ENCODE measurements at regions not wholly inside any gene's neighbourhood (a gene's known extent, or its start where the extent isn't known, plus 50 kb on each side); places are given as distances from the start of the nearest gene placed in this dataset. TPM values are rescaled to one million over a fixed set of nuclear protein-coding genes. Genes with fewer than 3 reads are reported as not detected.
"Not testable (repeated sequence)": the region's sequence is repeated elsewhere in the genome, so short reads cannot be mapped to it uniquely, and the experiment has no call there.

- DNase-seq (ENCODE audit: low read depth): no peak
These were observed 80.4 kb upstream of the ADAMTS5 start for GRCh38 chr21:27047283-27047657.

- DNase-seq (ENCODE audit: low read depth): no peak
These were observed 78.5 kb upstream of the ADAMTS5 start for GRCh38 chr21:27045281-27045985.

GRCh38 chr21:27043377-27043776, 76.5 kb upstream of the ADAMTS5 start:
- no peak for DNase-seq (ENCODE audit: low read depth)

GRCh38 chr21:27040738-27041469, 74.0 kb upstream of the ADAMTS5 start:
- DNase-seq (ENCODE audit: low read depth): peak; percentile 32

GRCh38 chr21:27036736-27037301, 69.9 kb upstream of the ADAMTS5 start:
- DNase-seq (ENCODE audit: low read depth): no peak

- DNase-seq (ENCODE audit: low read depth): no peak
These were observed 68.9 kb upstream of the ADAMTS5 start for GRCh38 chr21:27035791-27036190.

GRCh38 chr21:27034796-27035195, 67.9 kb upstream of the ADAMTS5 start:
- DNase-seq (ENCODE audit: low read depth): no peak

GRCh38 chr21:27033471-27033870, 66.6 kb upstream of the ADAMTS5 start:
- no peak for DNase-seq (ENCODE audit: low read depth)

GRCh38 chr21:27026501-27026900, 59.6 kb upstream of the ADAMTS5 start:
- peak; percentile 25 for DNase-seq (ENCODE audit: low read depth)

- not testable (repeated sequence) for DNase-seq (ENCODE audit: low read depth)
These were observed 58.8 kb upstream of the ADAMTS5 start for GRCh38 chr21:27025708-27026107.

- no peak for DNase-seq (ENCODE audit: low read depth)
These were observed 58.1 kb upstream of the ADAMTS5 start for GRCh38 chr21:27024971-27025370.

GRCh38 chr21:27024301-27024700, 57.4 kb upstream of the ADAMTS5 start:
- DNase-seq (ENCODE audit: low read depth): no peak

GRCh38 chr21:27023186-27023585, 56.3 kb upstream of the ADAMTS5 start:
- no peak for DNase-seq (ENCODE audit: low read depth)

GRCh38 chr21:27021801-27022200, 54.9 kb upstream of the ADAMTS5 start:
- no peak for DNase-seq (ENCODE audit: low read depth)

GRCh38 chr21:27021046-27021445, 54.2 kb upstream of the ADAMTS5 start:
- no peak for DNase-seq (ENCODE audit: low read depth)

GRCh38 chr21:27017246-27017645, 50.4 kb upstream of the ADAMTS5 start:
- peak; percentile 10 for DNase-seq (ENCODE audit: low read depth)

Small RNA genes lying in the stretch of these regions (small RNA-seq; reads per million reads assigned to genes)
- gene NCSTNP1 (not detected), gene RF00026 (not detected)
